Lung (tissue), 11 donors: ENCODE measurements at regions not wholly inside any gene's neighbourhood (a gene's known extent, or its start where the extent isn't known, plus 50 kb on each side); places are given as distances from the start of the nearest gene placed in this dataset.

ENCODE experiments used
- ATAC-seq: fragments of 200-7000 bp; cut with Tn5 transposase; one replicate; pipeline ENCODE4 v1.9.1; 2020; ENCODE audit warnings: moderate number of reproducible peaks; ENCODE audit not compliant: insufficient read depth, low FRiP score
- DNase-seq, 3 donors: peaks; one replicate each; pipeline ENCODE4 v3.0.0-alpha.2; 2013 to 2017
- H3K27ac ChIP-seq, 2 donors: one replicate each; pipeline ENCODE4 v1.5.1; 2013; ENCODE audit warnings: mild to moderate bottlenecking in 2 of 2, moderate library complexity in 2 of 2, control low read depth in 1 of 2, inconsistent platforms in 1 of 2, low read depth in 1 of 2, low read length in 1 of 2
- H3K27me3 ChIP-seq, 3 donors: one replicate each; pipeline ENCODE4 v1.5.1; 2013; ENCODE audit warnings: low read length in 2 of 3; ENCODE audit not compliant: control insufficient read depth in 3 of 3, insufficient read depth in 3 of 3
- H3K36me3 ChIP-seq, 4 donors: one replicate each; pipeline ENCODE4 v1.5.1; 2013; ENCODE audit warnings: low read length in 4 of 4, mild to moderate bottlenecking in 1 of 4, moderate library complexity in 1 of 4; ENCODE audit not compliant: control insufficient read depth in 4 of 4, insufficient read depth in 4 of 4
- H3K4me1 ChIP-seq, 5 donors: one replicate each; pipeline ENCODE4 v1.5.1; 2013; ENCODE audit warnings: low read length in 5 of 5, mild to moderate bottlenecking in 2 of 5, moderate library complexity in 1 of 5; ENCODE audit not compliant: control insufficient read depth in 5 of 5, insufficient read depth in 5 of 5
- H3K4me3 ChIP-seq: one replicate; pipeline ENCODE4 v1.5.1; 2013; ENCODE audit warnings: mild to moderate bottlenecking, control low read depth, moderate library complexity
- H3K9ac ChIP-seq, 2 donors: one replicate each; pipeline ENCODE4 v1.5.1; 2013; ENCODE audit warnings: low read length in 2 of 2, control low read depth in 1 of 2; ENCODE audit not compliant: insufficient read depth in 1 of 2
- H3K9me3 ChIP-seq, 4 donors: one replicate each; pipeline ENCODE4 v1.5.1; 2013; ENCODE audit warnings: low read length in 3 of 4, mild to moderate bottlenecking in 1 of 4, moderate library complexity in 1 of 4; ENCODE audit not compliant: control insufficient read depth in 4 of 4, insufficient read depth in 3 of 4
- WGBS, 2 donors: extraction: QIAGEN DNeasy Blood & Tissue Kit; methylation state at CpG; one replicate each; pipeline ENCODE4 v1.1.7; 2013; 5-methylcytosine and 5-hydroxymethylcytosine counted together
- TF ChIP-seq, protein P1 (sequence below): IDR thresholded peaks from 2 replicates; pipeline ENCODE4 v1.5.1; 2012; ENCODE audit warnings: mild to moderate bottlenecking; ENCODE audit errors: control extremely low read depth, extremely low read depth
- donor health status: control.
- donor health status: control.
- donor health status: Bipolar disorder and iron deficiency.
- donor health status: healthy.
- donor health status: DM: yes; HTN: yes; CAD: no.

DNA sequence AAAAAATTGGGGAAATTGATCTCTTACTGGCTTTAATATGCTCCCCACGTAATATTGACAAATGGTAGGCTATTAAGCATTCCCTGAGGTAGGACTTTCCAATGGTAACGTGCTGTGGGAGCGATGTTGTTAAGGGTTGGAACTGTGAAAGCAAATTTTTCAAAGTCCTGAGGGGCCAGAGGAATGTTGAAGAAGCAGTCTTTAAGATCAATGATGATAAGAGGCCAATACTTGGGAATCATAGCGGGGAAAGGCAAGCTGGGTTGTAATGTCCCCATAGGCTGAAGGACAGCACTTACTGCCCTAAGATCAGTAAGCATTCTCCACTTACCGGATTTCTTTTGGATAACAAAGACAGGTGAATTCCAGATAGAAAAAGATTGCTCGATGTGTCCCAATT is 69.6 kb upstream of the ARL4D start:
- peaks cover 0 to 29% (median 5%) of the 10 kb centered on the region in 5 donors for H3K4me1 ChIP-seq
- DNase-seq, result no peak
- no peak overlapping the region for H3K4me3 ChIP-seq
- ATAC-seq, result no peak
- no peaks in the 10 kb centered on the region for H3K27me3 ChIP-seq
- H3K27ac ChIP-seq, result no peak overlapping the region
- H3K9ac ChIP-seq, result peak overlapping the region in 1 of 2 donors; percentile 24
- no peaks in the 10 kb centered on the region for H3K9me3 ChIP-seq
- H3K36me3 ChIP-seq, result no peaks in the 10 kb centered on the region
- 86 to 91% methylated on average over 6 of the region's 6 CpGs for WGBS, 2 donors
- TF ChIP-seq, protein P1, sequence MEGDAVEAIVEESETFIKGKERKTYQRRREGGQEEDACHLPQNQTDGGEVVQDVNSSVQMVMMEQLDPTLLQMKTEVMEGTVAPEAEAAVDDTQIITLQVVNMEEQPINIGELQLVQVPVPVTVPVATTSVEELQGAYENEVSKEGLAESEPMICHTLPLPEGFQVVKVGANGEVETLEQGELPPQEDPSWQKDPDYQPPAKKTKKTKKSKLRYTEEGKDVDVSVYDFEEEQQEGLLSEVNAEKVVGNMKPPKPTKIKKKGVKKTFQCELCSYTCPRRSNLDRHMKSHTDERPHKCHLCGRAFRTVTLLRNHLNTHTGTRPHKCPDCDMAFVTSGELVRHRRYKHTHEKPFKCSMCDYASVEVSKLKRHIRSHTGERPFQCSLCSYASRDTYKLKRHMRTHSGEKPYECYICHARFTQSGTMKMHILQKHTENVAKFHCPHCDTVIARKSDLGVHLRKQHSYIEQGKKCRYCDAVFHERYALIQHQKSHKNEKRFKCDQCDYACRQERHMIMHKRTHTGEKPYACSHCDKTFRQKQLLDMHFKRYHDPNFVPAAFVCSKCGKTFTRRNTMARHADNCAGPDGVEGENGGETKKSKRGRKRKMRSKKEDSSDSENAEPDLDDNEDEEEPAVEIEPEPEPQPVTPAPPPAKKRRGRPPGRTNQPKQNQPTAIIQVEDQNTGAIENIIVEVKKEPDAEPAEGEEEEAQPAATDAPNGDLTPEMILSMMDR, result no peak

DNA sequence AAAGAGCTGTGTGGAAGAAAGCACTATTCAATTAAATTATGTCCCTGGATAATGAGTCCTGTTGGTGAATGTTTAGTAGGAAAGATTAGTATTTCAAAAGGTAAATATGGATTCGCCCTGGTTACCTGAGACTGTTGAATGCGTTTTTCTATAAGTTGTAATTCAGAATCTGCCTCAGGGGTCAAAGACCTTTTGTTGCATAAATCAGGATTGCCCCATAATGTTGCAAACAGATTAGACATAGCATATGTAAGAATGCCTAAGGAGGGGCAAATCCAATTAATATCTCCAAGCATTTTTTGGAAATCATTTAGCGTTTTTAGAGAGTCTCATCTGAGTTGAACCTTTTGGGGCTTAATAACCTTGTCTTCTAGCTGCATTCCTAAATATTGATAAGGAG is 70.1 kb upstream of the ARL4D start:
- no peaks in the 10 kb centered on the region for H3K9me3 ChIP-seq
- H3K9ac ChIP-seq, result no peak overlapping the region
- TF ChIP-seq, protein P1, result no peak
- no peak overlapping the region for H3K27ac ChIP-seq
- H3K4me1 ChIP-seq, result peaks cover 0 to 24% (median 5%) of the 10 kb centered on the region in 5 donors
- ATAC-seq, result no peak
- H3K4me3 ChIP-seq, result no peak overlapping the region
- no peaks in the 10 kb centered on the region for H3K27me3 ChIP-seq
- H3K36me3 ChIP-seq, result no peaks in the 10 kb centered on the region
- peak in 1 of 3 donors; percentile 57 for DNase-seq
- WGBS, 2 donors, result 69 to 84% methylated on average over 3 of the region's 3 CpGs

DNA sequence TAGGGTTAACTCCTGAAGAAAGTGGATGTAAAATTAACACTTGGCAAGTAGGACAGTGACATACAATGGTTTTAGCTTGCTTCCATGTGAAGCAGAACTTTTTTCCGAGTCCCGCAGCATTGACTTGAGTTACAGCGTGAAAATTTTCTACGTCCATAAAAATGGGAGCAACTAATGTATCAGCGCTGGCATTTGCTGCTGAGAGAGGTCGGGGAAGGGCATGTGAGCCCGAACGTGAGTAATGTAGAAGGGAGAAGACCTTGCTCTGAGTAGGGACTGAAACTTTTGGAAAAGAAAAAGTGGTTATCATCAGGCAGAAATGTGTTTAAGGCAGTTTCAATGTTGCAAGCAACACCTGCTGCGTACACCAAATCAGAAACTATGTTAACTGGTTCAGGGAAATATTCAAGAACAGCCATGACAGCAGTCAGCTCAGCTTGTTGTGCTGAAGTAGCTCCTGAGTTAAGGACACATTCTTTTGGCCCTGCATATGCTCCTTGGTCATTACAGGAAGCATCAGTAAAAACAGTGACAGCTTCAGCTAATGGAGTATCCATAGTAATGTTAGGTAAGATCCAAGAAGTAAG is 70.9 kb upstream of the ARL4D start:
- DNase-seq (no peak), ATAC-seq (no peak)
- no peaks in the 10 kb centered on the region for H3K36me3 ChIP-seq
- H3K9ac ChIP-seq, result no peak overlapping the region
- TF ChIP-seq, protein P1, result no peak
- no peaks in the 10 kb centered on the region for H3K27me3 ChIP-seq
- no peaks in the 10 kb centered on the region for H3K9me3 ChIP-seq
- H3K4me1 ChIP-seq, result peaks cover 0 to 22% (median 5%) of the 10 kb centered on the region in 5 donors
- H3K4me3 ChIP-seq, result no peak overlapping the region
- peak overlapping the region in 1 of 2 donors; percentile 24 for H3K27ac ChIP-seq
- WGBS, 2 donors, result 81 to 91% methylated on average over 9 of the region's 9 CpGs

DNA sequence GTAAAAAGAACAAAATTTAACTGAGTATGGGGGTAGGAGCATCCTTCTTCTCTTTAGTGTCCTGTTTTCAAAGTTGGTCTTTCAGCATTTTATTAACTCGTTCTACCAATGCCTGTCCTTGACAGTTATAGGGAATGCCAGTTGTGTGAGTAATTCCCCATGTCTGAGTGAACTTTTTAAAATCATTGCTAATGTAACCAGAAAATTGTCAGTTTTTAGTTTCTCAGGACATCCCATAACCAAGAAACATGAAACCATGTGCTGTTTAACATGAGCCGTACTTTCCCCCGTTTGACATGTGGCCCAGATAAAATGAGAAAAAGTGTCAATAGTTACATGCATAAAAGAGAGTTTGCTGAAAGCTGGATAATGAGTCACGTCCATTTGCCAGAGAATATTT is 71.4 kb upstream of the ARL4D start:
- TF ChIP-seq, protein P1, result no peak
- no peak for ATAC-seq
- WGBS, 2 donors, result 75 to 89% methylated on average over 4 of the region's 4 CpGs
- no peak for DNase-seq
- Histone ChIP-seq H3K4me1 (peaks cover 0 to 20% (median 5%) of the 10 kb centered on the region in 5 donors), H3K27ac (no peak overlapping the region), H3K4me3 (no peak overlapping the region), H3K9me3 (no peaks in the 10 kb centered on the region), H3K9ac (no peak overlapping the region), H3K36me3 (no peaks in the 10 kb centered on the region), H3K27me3 (no peaks in the 10 kb centered on the region)
